H1 (cell line): ENCODE measurements at regions not wholly inside any gene's neighbourhood (a gene's known extent, or its start where the extent isn't known, plus 50 kb on each side); places are given as distances from the start of the nearest gene placed in this dataset.

Source experiments
- ASH2L ChIP-seq: fragments of 200-600, 300-600 bp; sonication (generic); IDR thresholded peaks from one replicate; pipeline ENCODE4 v1.7.1; 2017; ENCODE audit warnings: low read length
- CHD2 ChIP-seq: IDR thresholded peaks from 2 replicates; pipeline ENCODE4 v1.6.1; 2012; ENCODE audit warnings: low read length, improper control_type of control experiment
- CHD7 ChIP-seq: fragments of 300-600 bp; sonication (generic); IDR thresholded peaks from 2 replicates; pipeline ENCODE4 v1.7.1; 2012; ENCODE audit warnings: low read length, moderate library complexity, mild to moderate bottlenecking, inconsistent platforms; ENCODE audit not compliant: insufficient replicate concordance
- CTCF ChIP-seq, 3 experiments: IDR thresholded peaks; 1 replicate in 2 of 3; 2 replicates in 1 of 3; pipeline versions ENCODE4 v1.5.1 to v1.6.1; 2011; ENCODE audit warnings: low read length in 3 of 3, mild to moderate bottlenecking in 3 of 3, inconsistent platforms in 2 of 3, low read depth in 1 of 3, moderate library complexity in 1 of 3; ENCODE audit not compliant: insufficient read depth in 1 of 3; ENCODE audit errors: control extremely low read depth in 1 of 3
- FOSL1 ChIP-seq: IDR thresholded peaks from 2 replicates; pipeline ENCODE4 v1.6.1; 2011; ENCODE audit warnings: mild to moderate bottlenecking, low read depth, low read length, moderate library complexity; ENCODE audit not compliant: insufficient read depth
- JUN ChIP-seq: IDR thresholded peaks from 2 replicates; pipeline ENCODE4 v1.6.1; 2011; ENCODE audit warnings: low read depth, mild to moderate bottlenecking, improper control_type of control experiment, low read length
- KDM1A ChIP-seq: fragments of 200-600, 300-600 bp; sonication (generic); IDR thresholded peaks from 2 replicates; pipeline ENCODE4 v1.7.1; 2016; ENCODE audit warnings: mild to moderate bottlenecking, low read length, borderline replicate concordance
- KDM4A ChIP-seq: IDR thresholded peaks from one replicate; pipeline ENCODE4 v1.7.1; 2012; ENCODE audit warnings: low read depth, mild to moderate bottlenecking, moderate library complexity, low read length, inconsistent platforms; ENCODE audit not compliant: severe bottlenecking
- POU5F1 ChIP-seq: IDR thresholded peaks from 2 replicates; pipeline ENCODE4 v1.6.1; 2011; ENCODE audit warnings: low read depth, mild to moderate bottlenecking, low read length, moderate library complexity
- TAF7 ChIP-seq: optimal IDR thresholded peaks from 2 replicates; pipeline ENCODE3; 2011; ENCODE audit warnings: low read depth, mild to moderate bottlenecking, inconsistent platforms, low read length, moderate library complexity, borderline replicate concordance

GRCh38 chr3:81909796-81910195, 148.4 kb upstream of the GBE1 start (continued):
- TF ChIP-seq CHD7 (no peak), TAF7 (no peak), POU5F1 (no peak), KDM4A (no peak), JUN (no peak), ASH2L (no peak), KDM1A (no peak), FOSL1 (no peak), CHD2 (no peak), CTCF (IDR thresholded peaks at IDR 0.05; ENCODE audit: control extremely low read depth in 1 of 3, insufficient read depth in 1 of 3, low read depth in 1 of 3, low read length in 3 of 3) (no peak)
